HG03442 (cell line): ENCODE measurements at regions not wholly inside any gene's neighbourhood (a gene's known extent, or its start where the extent isn't known, plus 50 kb on each side); places are given as distances from the start of the nearest gene placed in this dataset.

ENCODE experiments used
- ATAC-seq: cut with Tn5 transposase; IDR thresholded peaks from one replicate; pipeline ENCODE4 v1.9.1; 2021; ENCODE audit warnings: mild to moderate bottlenecking, moderate library complexity; ENCODE audit not compliant: unreplicated experiment

DNA sequence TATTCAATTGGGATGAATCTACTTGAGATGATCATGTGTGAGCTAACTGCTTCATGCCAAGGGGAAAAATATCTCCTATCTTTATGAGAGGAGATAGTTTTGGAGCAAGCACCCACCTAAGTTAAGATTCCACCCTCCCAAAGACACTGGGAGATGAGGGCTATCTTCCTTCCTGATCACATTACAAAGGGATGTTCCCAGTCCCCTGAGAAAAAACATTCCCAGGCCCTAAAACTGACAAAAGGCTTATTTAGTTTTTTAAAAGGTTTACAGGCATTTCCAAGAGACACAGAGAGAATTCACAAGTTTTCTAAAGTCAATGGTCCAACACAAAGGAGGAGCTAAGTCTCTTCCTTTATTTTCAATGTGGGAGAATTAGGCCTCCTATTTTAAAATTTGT, 401.5 kb downstream of the FBXO15 start:
- no peak for ATAC-seq

DNA sequence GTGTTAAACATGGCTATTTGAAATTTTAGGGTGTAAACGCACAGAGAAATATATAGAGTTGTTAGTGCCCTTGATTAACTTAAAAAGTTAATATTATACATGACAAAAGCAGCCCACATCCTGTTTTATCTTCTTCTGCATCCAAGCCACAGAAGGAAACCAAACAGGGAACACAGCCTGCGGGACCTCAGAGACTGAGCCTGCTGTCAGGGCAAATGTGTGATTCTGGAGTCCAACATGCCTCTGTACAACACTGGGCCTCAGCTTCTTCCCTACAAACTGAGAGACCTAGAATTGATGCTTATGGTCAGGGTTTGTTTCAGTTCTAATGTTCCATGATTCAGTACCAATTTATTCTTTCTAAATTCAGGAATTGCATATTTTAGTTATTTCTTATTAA, 404.7 kb downstream of the FBXO15 start:
- no peak for ATAC-seq

GRCh38 chr18:73741946-73742345, 405.7 kb downstream of the FBXO15 start:
- ATAC-seq, result no peak

DNA sequence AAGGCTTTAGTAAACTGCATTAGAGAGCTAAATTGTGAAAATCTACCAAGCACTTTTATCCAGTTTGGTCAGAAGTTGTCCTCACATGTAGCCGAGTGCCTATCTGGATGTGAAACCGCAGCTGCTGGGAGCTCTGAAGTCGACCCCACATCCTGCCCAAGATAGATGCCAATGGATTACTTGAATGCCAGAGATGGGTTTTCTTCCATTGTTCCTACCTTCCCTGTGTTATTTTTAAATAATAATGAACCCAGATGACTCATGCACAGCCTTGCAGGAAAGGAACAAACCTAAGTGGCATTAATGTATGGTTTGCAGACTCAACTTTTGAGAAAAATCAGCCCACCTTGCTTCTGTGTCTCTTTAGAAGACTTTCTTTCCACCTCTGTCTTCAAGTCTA, 408.5 kb downstream of the FBXO15 start:
- ATAC-seq, result no peak

DNA sequence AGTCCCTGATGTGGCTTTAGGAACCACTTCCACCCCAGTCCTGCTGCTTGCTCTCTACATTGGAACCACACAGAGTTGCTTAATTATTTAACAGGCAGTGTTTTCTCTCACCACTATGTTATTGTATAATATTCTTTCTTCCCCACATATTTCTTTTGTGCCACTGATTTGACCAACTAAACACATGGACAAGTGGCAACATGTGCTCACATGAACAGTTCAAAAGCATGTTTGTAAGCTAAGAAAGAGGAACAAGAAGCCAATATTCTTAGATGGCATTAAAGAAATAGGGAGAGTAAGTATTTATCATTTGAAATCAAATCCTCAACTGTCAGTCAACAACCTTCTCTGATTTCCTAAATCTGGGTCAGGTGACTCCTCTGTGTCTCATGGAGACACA, 409.6 kb downstream of the FBXO15 start:
- no peak for ATAC-seq

GRCh38 chr18:73735836-73736235, 411.8 kb downstream of the FBXO15 start:
- ATAC-seq, result no peak

DNA sequence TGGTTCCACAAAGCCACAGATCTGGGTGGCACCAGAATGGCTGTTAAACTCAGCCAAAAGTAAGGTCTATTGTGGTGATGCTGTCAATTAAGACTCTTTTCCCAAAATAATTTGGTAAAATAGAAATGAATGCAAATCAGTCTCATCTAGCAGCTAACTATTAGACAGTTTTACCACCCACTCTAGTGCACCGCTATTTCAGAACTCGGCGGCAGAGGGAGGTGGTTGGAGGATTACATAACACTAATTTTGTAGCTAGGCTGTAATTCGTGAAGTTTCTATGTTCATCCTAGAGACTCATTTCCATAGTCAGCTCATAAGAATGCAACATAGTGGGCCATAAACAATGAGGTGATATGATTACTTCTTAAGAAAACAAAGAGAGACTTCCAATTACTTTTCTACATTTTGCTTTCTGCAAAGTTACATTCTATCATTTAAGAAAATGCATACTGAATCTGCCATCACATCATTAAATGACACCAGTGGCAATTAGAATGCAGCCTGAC, 413.8 kb downstream of the FBXO15 start:
- no peak for ATAC-seq

- no peak for ATAC-seq
Measured at GRCh38 chr18:73733376-73733775, 414.3 kb downstream of the FBXO15 start.

GRCh38 chr18:73728657-73729056, 419.0 kb downstream of the FBXO15 start:
- no peak for ATAC-seq

DNA sequence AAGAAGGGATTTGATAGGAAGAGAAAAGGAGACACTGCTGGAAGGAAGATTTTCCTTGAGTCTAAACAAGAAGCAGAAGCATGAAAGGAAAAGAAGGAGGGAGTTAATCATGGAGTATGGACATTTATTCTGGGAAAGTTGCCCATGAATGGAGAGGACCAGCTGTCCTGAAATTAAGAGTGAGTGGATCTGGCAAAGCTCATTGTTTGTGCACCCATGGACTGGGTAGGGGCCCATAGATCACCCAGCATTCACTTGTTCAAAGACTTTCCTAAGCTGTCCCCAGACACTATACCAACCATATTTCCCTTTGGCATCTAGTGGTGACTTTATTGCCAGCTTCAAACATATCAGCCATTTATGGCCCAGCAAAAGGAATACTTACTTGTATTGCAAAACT, 422.7 kb downstream of the FBXO15 start:
- no peak for ATAC-seq

DNA sequence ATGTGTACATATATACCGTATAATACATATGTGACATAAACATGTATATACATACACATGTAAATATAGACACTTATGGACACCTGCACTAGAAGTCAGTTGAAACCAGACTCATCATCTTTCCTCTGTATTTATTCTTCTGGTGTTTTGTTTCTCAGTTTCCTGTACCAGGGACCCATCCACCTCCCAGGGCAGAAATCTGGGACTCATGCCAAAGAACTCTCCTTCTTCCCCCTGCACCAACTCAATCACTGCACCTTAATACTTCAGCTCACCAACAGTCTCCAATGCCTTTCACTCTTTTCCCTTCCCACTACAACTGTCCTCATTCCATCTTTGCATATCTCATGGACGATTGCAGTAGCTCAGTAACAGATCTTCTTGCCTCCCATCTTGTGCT, 428.0 kb downstream of the FBXO15 start:
- ATAC-seq, result no peak

DNA sequence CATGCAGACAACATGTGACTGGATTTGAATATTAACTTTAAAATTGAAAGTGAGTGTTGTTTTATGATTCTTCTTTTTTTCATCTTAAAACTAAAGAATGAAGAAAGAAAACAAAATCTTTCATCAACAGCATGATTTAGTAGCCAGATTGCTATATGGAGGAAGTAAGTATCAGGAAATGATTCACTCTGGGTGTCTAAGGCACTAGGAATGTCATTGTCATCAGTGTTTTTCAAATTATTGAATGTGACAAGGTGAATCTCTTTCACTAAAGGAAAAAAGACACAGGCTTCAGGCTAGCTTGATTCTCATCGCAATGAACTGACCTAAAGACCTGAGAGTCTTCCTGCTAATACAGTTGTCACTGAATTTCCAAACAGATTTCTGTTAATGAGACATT, 430.1 kb downstream of the FBXO15 start:
- no peak for ATAC-seq

GRCh38 chr18:73715210-73715670, 432.4 kb downstream of the FBXO15 start:
- no peak for ATAC-seq

DNA sequence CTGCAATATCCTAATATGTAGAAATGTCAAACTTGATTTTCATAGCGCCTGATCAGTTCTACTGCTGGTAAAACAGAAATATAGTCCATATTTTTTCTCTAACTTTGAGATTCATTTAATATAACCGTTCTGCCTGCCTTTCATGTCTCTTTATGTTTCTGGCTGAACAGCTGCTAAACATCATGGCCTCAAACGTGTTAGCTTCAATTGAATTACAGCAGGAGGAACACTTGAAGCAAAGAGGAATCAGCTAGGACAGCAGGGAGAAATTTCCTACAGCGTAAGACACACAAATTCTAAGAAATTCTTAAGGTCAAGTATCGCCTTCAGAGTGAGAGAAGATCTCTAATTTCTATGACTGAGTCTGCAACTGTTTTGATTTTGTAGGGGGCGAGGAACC, 433.2 kb downstream of the FBXO15 start:
- ATAC-seq, result no peak

- no peak for ATAC-seq
Measured at GRCh38 chr18:73711256-73711655, 436.4 kb downstream of the FBXO15 start.

GRCh38 chr18:73708591-73708990, 439.0 kb downstream of the FBXO15 start:
- ATAC-seq, result no peak

DNA sequence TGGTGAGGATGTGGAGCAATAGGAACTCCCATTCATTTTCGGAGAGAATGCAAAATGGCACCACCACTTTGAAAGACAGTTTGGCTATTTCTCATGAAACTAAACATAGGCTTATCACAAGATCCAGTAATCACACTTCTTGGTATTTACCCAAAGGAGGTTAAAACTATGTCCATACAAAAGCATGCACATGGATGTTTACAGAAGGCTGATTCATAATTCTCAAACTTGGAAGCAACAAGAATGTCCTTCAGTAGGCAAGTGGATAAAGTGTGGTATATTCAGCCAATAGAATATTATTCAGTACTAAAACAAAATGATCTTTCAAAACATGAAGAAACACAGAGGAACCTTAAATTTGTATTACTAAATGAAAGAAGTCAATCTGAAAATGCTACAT, 440.6 kb downstream of the FBXO15 start:
- no peak for ATAC-seq

GRCh38 chr18:73697353-73697752, 450.3 kb downstream of the FBXO15 start:
- no peak for ATAC-seq

DNA sequence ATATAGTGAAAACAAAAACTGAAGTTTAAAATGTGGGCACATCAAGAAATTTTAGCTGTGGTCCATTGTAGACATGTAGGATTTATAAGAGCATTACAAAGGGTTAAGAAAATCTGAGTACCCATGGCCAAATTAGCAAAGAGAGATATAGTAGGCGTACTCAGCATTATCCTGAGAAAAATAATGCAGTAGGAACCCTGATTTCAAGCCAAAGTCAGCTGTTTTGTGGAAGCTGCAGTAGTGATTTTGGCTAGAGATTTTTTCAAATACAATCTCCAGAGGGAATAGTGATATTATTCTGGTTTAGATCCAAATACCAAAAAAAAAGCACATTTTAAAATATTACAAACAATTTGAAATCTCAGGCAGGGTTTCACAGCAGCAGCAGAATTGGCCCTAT, 450.9 kb downstream of the FBXO15 start:
- ATAC-seq, result no peak

DNA sequence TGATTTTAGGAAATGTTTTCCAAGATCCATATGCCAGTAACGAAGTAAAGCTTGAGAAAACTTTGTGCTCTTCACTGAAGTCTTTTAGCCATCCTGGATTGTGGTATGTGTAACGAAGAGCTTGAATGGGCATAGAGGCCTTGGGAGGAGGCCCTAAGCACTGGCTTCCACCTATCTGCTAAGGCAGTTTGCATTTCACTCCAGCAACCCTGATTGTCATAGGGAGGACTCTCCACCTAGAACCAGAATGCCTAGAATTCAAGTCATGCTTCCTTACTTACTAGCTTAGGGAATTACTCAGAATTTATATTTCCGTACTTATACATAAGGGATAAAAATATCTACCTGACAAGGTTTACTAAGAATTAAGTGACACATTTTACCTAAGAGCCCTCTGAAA, 451.5 kb downstream of the FBXO15 start:
- ATAC-seq, result no peak

DNA sequence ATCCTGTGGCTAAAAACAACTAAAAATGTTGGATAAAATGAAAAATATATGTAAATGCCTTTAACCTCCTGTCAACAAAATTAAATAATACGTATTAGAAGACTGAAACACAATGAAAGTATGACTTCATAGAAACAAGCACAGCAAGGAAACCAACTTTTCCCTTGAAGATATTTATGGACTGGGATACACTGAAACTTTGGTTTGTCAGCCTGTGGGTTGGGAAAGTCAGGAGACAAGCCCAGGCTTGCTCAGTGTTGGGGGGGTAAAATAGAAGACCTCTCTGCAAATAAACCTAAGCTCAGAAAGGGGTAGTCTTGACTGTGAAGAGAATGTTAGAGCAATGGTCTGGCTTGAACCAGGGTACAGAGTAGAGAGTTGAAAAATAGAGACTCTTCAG, 454.5 kb downstream of the FBXO15 start:
- no peak for ATAC-seq

- ATAC-seq, result no peak
Measured at GRCh38 chr18:73691624-73692023, 456.0 kb downstream of the FBXO15 start.

- ATAC-seq, result no peak
Measured at GRCh38 chr18:73691118-73691517, 456.5 kb downstream of the FBXO15 start.

DNA sequence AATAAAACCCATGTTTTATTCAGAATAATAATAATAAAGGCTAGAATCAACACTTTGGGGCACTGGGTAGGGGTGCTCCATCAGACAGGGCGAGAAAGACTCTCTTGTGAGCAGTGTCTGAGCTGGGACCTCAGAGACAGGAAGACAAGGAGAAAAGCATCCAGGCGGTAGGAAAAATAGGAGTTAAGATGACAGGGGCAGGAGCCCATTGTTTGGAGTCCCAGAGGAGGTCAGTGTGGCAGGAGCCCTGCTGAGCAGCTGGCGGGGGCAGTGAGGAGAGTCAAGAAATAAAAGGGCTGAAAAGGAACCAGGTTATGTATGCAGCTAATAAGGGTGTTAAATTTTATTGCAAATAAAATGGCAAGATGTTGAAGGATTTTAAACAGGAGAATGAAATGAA, 457.4 kb downstream of the FBXO15 start:
- no peak for ATAC-seq
